Muscle of back (tissue), 3 donors: ENCODE measurements at regions not wholly inside any gene's neighbourhood (a gene's known extent, or its start where the extent isn't known, plus 50 kb on each side); places are given as distances from the start of the nearest gene placed in this dataset.

Source experiments
- DNase-seq, 3 donors: peaks; one replicate each; pipeline versions ENCODE4 v3.0.0 to v3.0.0-alpha.2; 2013

- DNase-seq, result no peak
These were observed 360.8 kb upstream of the MCTP2 start for GRCh38 chr15:93870583-93870982.

DNA sequence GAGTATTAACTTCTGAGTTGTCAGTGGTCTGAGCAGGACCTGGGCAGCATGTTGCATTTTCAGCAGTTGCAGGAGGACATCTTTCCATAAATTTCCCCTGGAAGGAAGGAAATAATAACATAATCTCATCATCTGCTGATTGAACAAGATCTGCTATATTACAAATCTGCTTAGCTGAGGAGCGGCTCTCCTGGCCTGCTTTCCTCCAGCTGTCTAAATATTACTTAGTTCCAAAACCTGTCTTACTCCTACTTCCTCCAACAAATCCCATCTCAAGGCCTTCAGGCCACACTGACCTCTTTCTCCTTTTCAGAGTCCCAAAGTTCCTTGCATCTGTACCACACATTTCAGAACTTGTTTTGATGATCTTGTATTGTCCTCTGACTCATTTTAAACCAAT, 364.4 kb upstream of the MCTP2 start:
- DNase-seq, result peak in 2 of 3 donors; percentile 57 to 83

DNA sequence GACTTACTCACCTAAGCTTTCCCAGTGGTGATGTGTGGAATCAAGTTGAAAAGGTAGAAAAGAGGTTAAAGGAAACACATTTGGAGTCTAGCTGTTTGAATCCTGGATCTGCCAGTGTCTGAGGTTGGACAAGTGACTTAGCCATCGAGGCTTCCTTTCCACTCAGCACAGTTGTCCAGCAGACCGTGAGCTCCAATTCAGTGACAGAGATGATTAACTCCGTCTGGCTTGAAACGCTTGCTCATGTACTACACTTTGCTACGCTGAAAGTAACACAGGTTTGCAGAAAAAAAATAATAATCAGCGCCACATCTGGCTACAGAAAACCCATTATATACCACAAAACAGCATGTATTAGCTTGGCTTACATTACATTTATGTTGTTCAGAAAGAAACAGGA, 364.9 kb upstream of the MCTP2 start:
- peak in 2 of 3 donors; percentile 22 to 68 for DNase-seq

DNA sequence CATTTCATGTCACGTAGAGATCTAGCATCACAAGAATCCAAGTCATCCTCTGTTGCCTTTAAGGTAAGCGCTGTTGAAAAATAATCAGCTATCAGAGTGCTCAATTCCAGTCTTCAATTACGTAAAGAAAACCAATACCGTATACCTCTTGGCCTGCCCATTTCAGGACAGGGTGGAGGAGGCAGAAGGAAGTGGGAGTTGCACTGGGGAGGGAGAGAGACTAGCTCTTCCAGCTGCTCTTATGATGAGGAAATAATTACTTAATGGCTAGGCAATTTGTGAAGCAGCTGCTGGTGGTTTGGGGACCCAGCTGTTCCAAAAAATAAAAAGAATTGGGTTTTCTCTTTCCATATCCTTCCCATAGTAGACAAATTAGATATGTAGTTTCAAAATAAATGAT, 365.8 kb upstream of the MCTP2 start:
- peak in 2 of 3 donors; percentile 48 to 83 for DNase-seq

DNA sequence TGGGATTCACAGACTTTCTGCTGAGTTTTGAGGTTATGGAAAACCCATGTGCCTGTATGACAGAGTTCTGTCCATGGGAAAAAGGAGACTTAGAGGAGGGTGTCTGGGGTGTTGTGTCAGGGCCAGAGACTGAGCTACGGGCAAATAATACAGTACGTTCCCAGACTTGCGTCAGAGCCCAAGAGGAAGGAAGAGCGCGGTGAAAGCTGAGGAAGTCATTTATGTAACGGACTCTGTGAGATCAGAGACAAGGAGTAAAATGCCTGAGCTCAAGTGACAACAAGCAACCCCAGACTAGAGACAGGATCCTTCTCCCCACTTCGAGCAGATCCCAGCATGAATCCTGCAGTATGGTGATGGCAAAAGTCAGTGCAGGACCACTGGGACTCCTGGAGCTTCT, 368.6 kb upstream of the MCTP2 start:
- DNase-seq, result peak in 2 of 3 donors; percentile 16 to 31

- DNase-seq, result no peak
These were observed 369.2 kb upstream of the MCTP2 start for GRCh38 chr15:93861956-93862741.

- DNase-seq, result peak in 2 of 3 donors; percentile 37 to 67
These were observed 369.9 kb upstream of the MCTP2 start for GRCh38 chr15:93861413-93861812.

DNA sequence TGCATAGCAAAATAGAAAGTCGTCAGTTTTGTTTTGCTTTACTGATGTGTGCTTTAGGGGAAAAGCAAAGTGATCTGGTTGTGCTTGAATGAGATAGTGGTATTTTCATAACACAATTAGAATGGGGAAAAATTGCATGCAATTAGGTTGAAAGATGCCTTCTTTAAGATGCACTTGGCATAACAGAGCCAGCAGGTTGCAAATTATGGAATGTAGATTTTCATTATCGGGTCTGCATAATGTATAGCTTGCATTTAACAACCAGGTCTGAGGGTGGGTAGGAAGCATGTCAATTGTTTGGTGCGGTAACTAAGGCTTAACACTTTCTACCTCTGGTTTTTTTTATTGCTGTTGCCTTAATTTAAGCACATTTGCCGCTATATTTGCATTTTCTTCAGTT, 370.7 kb upstream of the MCTP2 start:
- no peak for DNase-seq

DNA sequence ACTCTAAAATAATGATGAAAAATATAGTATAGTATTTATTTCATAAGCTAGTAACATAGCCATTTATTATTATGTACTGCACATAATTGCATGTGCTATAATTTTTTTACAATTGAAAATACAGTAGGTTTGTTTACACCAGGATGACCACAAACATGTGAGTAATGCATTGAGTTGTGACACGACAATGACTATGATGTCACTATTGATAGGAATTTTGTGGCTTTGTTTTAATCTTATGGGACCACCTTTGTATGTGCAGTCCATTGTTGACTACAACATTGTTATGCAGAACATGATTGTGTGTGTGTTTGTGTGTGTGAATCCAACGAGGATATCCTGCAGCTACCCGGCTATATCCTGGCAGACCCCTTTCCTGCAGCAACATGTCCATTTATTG, 372.2 kb upstream of the MCTP2 start:
- DNase-seq, result no peak

GRCh38 chr15:93855181-93855826, 376.1 kb upstream of the MCTP2 start:
- peak in 2 of 3 donors; percentile 29 to 72 for DNase-seq

DNA sequence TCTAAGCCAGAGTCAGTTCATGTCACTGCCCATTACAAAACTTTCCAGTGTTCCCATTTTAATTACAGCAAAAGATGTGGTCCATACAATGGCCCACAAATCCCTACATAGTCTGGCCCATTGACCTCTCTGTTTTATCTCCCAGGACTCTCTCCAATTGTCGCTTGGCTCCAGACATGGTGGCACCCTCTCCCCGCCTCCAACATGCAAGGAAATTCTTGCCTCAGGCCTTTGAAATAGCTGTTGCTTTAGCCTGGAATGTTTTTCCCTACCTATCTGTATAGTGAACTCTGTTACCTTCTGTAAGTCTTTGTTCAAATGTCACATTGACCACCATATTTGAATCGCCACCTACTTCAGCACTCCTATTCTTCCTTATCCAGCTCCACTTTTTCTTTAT, 377.3 kb upstream of the MCTP2 start:
- DNase-seq, result no peak

- no peak for DNase-seq
These were observed 378.6 kb upstream of the MCTP2 start for GRCh38 chr15:93852761-93853160.

DNA sequence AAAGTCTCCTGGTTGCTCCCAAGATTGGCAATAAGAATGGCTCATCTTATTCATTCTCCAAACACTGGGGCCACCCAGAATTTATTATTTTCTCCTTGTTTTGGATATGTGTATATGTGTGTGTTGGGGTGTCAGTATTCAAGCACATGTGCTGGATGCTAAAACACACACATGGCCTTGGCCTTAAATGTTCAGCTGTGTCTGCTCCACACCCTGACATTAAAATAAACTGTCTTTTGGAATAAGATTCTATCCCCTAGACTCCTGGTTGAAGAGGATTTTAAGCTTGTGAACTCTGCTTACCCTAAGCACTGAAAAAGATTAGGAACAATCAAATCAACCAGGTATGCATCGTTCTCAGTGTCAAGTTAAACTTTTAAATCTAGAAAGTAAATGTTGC, 382.9 kb upstream of the MCTP2 start:
- peak; percentile 47 to 80 (median 49) for DNase-seq

- DNase-seq, result peak in 2 of 3 donors; percentile 14 to 55
These were observed 383.3 kb upstream of the MCTP2 start for GRCh38 chr15:93848076-93848475.

DNA sequence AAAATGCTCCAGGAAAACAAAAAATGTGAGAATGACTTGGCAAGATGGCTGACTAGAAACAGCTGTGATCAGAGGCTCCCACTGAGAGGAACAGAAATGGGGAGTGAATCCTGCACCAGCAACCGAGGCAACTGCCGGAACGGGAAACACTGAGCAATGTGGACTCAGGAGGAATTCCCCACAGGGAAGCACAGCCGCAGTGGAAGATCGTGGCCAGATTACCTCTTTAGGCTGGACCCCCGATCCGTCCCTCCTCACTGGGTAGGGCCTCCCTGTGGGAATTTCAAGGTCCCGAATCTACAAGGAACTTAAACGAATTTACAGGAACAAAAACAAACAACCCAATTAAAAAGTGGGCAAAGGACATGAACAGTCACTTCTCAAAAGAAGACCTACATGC, 385.2 kb upstream of the MCTP2 start:
- no peak for DNase-seq

- DNase-seq, result no peak
These were observed 393.9 kb upstream of the MCTP2 start for GRCh38 chr15:93837450-93837849.

GRCh38 chr15:93835344-93835743, 396.0 kb upstream of the MCTP2 start:
- no peak for DNase-seq

GRCh38 chr15:93831641-93832040, 399.7 kb upstream of the MCTP2 start:
- DNase-seq, result no peak

DNA sequence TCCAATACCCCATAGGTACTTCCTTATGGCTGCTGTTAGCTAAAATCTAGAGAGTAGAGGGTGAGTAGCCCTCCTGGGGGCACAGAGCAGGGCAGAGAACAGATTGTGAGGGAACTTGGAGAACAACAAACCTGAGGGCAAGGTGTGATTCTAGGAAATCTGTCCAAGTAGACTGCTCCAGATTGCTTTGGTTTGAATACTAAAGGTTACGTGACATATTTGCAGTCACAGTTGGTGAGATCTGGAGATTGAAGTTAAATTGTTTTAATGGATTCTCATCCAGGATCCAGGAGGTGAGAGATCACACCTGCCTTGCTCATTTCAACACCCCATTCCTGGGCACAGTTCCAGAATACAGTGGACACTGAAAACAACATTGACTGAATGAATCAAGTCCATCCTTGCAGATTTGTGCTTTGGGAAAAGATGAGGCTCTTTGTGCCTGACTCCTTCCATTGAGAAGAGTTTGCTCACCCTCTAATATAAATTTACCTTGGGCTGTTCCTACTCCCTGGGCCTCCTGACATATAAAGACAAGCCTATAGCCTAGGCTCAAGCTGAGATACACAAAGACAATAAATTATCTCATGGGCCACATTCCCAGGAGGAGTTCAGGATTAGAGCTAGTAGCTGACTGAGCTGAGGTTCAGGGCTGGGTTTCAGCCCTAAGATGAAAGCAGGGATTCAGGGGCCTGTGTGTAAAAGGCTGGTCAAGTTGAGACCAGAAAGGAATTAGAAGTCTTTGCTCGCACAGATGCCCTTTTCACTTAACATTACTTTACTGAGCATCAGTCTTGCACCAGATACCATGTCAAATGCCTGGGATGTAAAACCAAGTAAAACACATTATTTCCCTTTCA, 400.9 kb upstream of the MCTP2 start:
- DNase-seq, result no peak

DNA sequence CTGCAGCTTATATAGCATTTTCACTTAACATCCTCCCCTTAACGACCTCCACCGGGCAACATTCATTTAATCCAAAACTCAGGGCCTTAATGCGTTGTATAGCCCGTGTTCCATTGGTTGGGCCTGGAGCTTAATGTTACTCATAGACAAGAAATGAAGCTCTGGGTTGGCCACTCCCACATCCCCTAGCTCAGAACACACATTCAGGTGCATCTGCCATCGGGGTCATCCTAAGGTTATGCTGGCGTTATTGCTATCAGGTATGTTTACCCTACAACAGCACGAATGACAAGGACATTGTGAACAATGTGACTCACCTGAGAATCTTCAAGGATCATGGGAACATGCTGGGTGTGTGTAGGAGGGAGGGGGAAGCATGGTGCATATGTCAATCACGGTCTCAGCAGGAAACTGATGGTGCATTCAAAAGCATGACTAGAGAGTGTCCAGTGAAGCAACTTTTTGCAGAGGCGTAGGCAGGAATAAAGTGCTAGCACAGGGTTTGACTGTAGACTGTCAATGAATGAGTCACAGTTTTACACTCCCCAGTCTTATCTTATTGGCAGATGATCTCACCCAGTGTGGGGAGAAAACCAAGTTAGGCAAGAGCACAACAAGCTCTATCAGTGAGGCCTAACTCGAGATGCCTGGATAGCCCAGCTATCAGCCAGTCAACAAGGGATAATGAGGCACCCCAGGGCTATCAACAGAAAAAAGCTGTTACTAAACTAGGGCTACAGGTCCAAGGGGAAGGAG, 402.1 kb upstream of the MCTP2 start:
- DNase-seq, result peak in 1 of 3 donors; percentile 76

DNA sequence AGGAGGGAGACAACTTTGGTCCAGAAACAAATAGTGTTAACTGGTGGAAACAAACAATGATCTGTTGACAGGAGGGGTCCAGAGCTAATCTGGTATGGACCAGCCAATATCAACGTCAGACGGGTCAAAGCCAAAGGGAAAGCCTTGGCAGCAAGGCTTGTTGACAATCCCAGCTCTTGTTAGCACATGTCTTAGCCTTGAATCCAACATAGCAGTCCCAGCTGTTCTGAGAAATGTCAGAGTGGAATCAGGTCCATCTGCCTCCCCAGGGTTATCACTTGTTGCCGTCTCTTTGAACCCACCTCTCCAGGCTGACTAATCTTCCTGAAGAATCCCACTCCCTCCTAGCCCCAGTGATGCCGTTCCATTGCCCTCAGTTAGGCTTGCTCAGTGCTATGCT, 404.6 kb upstream of the MCTP2 start:
- peak; percentile 81 to 94 (median 89) for DNase-seq

GRCh38 chr15:93826293-93826692, 405.1 kb upstream of the MCTP2 start:
- peak in 1 of 3 donors; percentile 52 for DNase-seq
